Chondrocyte (in vitro differentiated cells): ENCODE measurements at regions not wholly inside any gene's neighbourhood (a gene's known extent, or its start where the extent isn't known, plus 50 kb on each side); places are given as distances from the start of the nearest gene placed in this dataset.

Experiments
- DNase-seq: peaks from one replicate; pipeline ENCODE4 v3.0.0; 2021; ENCODE audit warnings: mixed read lengths, low spot score
- H3K27ac Mint-ChIP-seq: one replicate; pipeline ENCODE4 v1.8.0; 2021; ENCODE audit warnings: mild to moderate bottlenecking, moderate library complexity, mixed read lengths; ENCODE audit not compliant: unreplicated experiment
- H3K27me3 Mint-ChIP-seq: 2 replicates; pipeline ENCODE4 v1.8.0; 2021; ENCODE audit warnings: low read depth, mixed read lengths
- H3K36me3 Mint-ChIP-seq: 2 replicates; pipeline ENCODE4 v1.8.0; 2021; ENCODE audit warnings: low read depth, mixed read lengths
- H3K4me1 Mint-ChIP-seq: 2 replicates; pipeline ENCODE4 v1.8.0; 2021; ENCODE audit warnings: low read depth, mild to moderate bottlenecking, mixed read lengths
- H3K4me3 Mint-ChIP-seq: one replicate; pipeline ENCODE4 v1.8.0; 2021; ENCODE audit warnings: mild to moderate bottlenecking, moderate library complexity, mixed read lengths; ENCODE audit not compliant: unreplicated experiment
- H3K9me3 Mint-ChIP-seq: 2 replicates; pipeline ENCODE4 v1.8.0; 2021; ENCODE audit warnings: low read depth, mixed read lengths
- TF ChIP-seq, protein P1 (sequence below): fragments of 200-600 bp; sonication (generic); IDR thresholded peaks from 2 replicates; pipeline ENCODE4 v1.5.0; 2021; ENCODE audit warnings: antibody characterized with exemption, mild to moderate bottlenecking, moderate library complexity

DNA sequence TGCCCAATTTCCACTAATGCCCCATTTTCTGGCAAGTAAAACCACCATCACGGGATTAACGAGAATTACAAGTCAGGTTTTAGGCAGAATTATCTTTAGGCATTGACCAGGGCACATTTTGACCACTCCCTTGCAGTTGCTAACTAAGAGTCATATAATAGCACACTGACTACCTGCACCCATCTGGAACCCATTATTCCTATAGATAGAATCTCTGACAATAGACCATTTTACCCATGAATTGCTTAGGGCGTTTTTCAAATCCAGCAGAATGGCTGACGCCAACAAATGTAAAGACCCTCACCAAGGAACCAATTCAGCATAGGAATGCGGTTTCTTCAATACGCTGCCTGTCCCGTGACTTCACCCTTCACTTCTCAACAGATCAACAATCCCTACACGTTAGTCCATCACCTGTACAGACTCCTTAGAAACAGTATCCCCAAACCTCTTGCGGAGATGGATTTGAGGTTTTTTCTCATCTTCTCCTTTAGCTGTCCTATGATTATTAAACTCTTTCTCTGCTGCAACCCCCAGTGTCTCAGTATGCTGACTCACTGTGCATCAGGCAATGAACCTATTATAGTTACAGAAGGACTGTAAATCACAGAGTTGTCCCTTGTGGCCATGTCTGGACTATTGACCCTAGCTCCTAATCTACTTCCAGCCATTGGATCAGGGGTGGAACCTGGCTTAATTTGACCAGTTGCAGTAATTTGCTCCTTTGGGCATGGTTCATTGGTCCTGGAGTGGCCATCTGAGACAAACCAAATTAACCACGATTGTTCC is 177.3 kb upstream of the PLXNC1 start:
- peaks cover 11% of the 10 kb centered on the region for H3K4me1 Mint-ChIP-seq
- no peak for DNase-seq
- H3K36me3 Mint-ChIP-seq: no peaks in the 10 kb centered on the region
- TF ChIP-seq, protein P1, sequence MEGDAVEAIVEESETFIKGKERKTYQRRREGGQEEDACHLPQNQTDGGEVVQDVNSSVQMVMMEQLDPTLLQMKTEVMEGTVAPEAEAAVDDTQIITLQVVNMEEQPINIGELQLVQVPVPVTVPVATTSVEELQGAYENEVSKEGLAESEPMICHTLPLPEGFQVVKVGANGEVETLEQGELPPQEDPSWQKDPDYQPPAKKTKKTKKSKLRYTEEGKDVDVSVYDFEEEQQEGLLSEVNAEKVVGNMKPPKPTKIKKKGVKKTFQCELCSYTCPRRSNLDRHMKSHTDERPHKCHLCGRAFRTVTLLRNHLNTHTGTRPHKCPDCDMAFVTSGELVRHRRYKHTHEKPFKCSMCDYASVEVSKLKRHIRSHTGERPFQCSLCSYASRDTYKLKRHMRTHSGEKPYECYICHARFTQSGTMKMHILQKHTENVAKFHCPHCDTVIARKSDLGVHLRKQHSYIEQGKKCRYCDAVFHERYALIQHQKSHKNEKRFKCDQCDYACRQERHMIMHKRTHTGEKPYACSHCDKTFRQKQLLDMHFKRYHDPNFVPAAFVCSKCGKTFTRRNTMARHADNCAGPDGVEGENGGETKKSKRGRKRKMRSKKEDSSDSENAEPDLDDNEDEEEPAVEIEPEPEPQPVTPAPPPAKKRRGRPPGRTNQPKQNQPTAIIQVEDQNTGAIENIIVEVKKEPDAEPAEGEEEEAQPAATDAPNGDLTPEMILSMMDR: no peak
- H3K9me3 Mint-ChIP-seq: peaks cover 6% of the 10 kb centered on the region
- no peak overlapping the region for H3K4me3 Mint-ChIP-seq
- H3K27ac Mint-ChIP-seq: no peak overlapping the region
- H3K27me3 Mint-ChIP-seq: no peaks in the 10 kb centered on the region

GRCh38 chr12:93972411-93973208 is 175.8 kb upstream of the PLXNC1 start:
- no peak for DNase-seq
- H3K27ac Mint-ChIP-seq: no peak overlapping the region
- peaks cover 6% of the 10 kb centered on the region for H3K9me3 Mint-ChIP-seq
- H3K4me3 Mint-ChIP-seq: no peak overlapping the region
- H3K4me1 Mint-ChIP-seq: peaks cover 11% of the 10 kb centered on the region
- H3K36me3 Mint-ChIP-seq: no peaks in the 10 kb centered on the region
- no peaks in the 10 kb centered on the region for H3K27me3 Mint-ChIP-seq
- TF ChIP-seq, protein P1: no peak

- TF ChIP-seq, protein P1: no peak
- DNase-seq: no peak
- Mint-ChIP-seq H3K9me3 (peaks cover 6% of the 10 kb centered on the region), H3K27ac (no peak overlapping the region), H3K36me3 (no peaks in the 10 kb centered on the region), H3K4me1 (peaks cover 11% of the 10 kb centered on the region), H3K4me3 (no peak overlapping the region), H3K27me3 (no peaks in the 10 kb centered on the region)
Measured at GRCh38 chr12:93974252-93974651, 174.1 kb upstream of the PLXNC1 start.

DNA sequence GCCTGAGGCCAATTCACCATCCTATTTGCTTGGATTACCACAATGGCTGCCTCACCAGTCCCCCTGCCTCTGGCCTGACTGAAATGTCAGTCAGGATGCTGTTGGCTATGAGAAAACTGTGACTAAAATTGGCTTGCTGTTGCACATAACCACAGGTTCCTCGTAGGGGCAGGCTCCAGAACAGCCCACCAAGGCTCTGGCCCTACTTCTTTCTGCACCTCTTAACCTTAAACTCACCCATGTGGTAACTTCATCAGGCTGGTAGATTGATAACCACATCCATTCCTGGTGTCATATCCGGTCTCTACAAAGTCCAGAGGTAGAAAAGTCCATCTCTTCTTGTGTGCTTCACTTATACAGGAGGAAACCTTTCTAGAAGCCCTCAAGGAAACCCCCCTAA is 172.4 kb upstream of the PLXNC1 start:
- DNase-seq: no peak
- Mint-ChIP-seq H3K36me3 (no peaks in the 10 kb centered on the region), H3K4me1 (peaks cover 11% of the 10 kb centered on the region), H3K27me3 (no peaks in the 10 kb centered on the region), H3K27ac (no peak overlapping the region), H3K9me3 (peaks cover 3% of the 10 kb centered on the region), H3K4me3 (no peak overlapping the region)
- TF ChIP-seq, protein P1: no peak

- TF ChIP-seq, protein P1: no peak
- H3K27ac Mint-ChIP-seq: no peak overlapping the region
- H3K4me3 Mint-ChIP-seq: no peak overlapping the region
- no peak for DNase-seq
- no peaks in the 10 kb centered on the region for H3K36me3 Mint-ChIP-seq
- no peaks in the 10 kb centered on the region for H3K27me3 Mint-ChIP-seq
- no peaks in the 10 kb centered on the region for H3K9me3 Mint-ChIP-seq
- H3K4me1 Mint-ChIP-seq: peaks cover 10% of the 10 kb centered on the region
Measured at GRCh38 chr12:93977081-93977480, 171.3 kb upstream of the PLXNC1 start.
